ENCODE measurements at regions not wholly inside any gene's neighbourhood (a gene's known extent, or its start where the extent isn't known, plus 50 kb on each side); places are given as distances from the start of the nearest gene placed in this dataset.

GRCh38 chr20:43393052-43393451, 64.6 kb upstream of the SRSF6 start (continued):
- TF ChIP-seq AR (CRISPR knock-in tag; IDR thresholded peaks at IDR 0.05) (no peak), NFATC4 (CRISPR knock-in tag; IDR thresholded peaks at IDR 0.05) (no peak)

- H3K4me1 Mint-ChIP-seq: peaks cover 3% of the 10 kb centered on the region; the same call in 1 of the 2 replicates
- DNase-seq (ENCODE audit: low spot score) (no peak), ATAC-seq (no peak)
- H3K27ac Mint-ChIP-seq: no peak overlapping the region
- H3K4me3 Mint-ChIP-seq: no peak overlapping the region
- ChIA-PET POLR2A (no interaction called here), CTCF (interaction anchor here (1.7 kb wide), 1 partner anchor 12 kb away, joined by 4 read pairs; no protein-coding TSS in a partner anchor)
- H3K9me3 Mint-ChIP-seq: no peaks in the 10 kb centered on the region
- no peaks in the 10 kb centered on the region for H3K36me3 Mint-ChIP-seq
- TF ChIP-seq TEAD1 (CRISPR knock-in tag; IDR thresholded peaks at IDR 0.05) (no peak), ZMAT4 (CRISPR knock-in tag; IDR thresholded peaks at IDR 0.05) (no peak), AFF4 (CRISPR knock-in tag; IDR thresholded peaks at IDR 0.05; ENCODE audit: borderline replicate concordance) (no peak), E2F1 (CRISPR knock-in tag; IDR thresholded peaks at IDR 0.05) (no peak), IRF2 (CRISPR knock-in tag; IDR thresholded peaks at IDR 0.05; ENCODE audit: borderline replicate concordance, low read depth) (no peak), MAX (CRISPR knock-in tag; IDR thresholded peaks at IDR 0.05) (no peak), ERG (CRISPR knock-in tag; IDR thresholded peaks at IDR 0.05) (no peak), CREM (CRISPR knock-in tag; IDR thresholded peaks at IDR 0.05) (no peak)
- H3K27me3 Mint-ChIP-seq (ENCODE audit: low read depth): no peaks in the 10 kb centered on the region; the same call in 1 of the 2 replicates
Measured at GRCh38 chr20:43392561-43392960, 65.1 kb upstream of the SRSF6 start.

GRCh38 chr20:43389839-43390626, 67.7 kb upstream of the SRSF6 start:
- Mint-ChIP-seq H3K27me3 (ENCODE audit: low read depth) (no peaks in the 10 kb centered on the region; the same call in 1 of the 2 replicates), H3K36me3 (no peaks in the 10 kb centered on the region), H3K4me1 (peaks cover 3% of the 10 kb centered on the region; the same call in 1 of the 2 replicates), H3K27ac (no peak overlapping the region), H3K9me3 (no peaks in the 10 kb centered on the region), H3K4me3 (no peak overlapping the region)
- ChIA-PET CTCF (interaction anchor here (0.6 to 2.3 kb wide), 29 partner anchors 9 to 220 kb away, joined by 3 to 12 read pairs (median 4); partner anchors contain the start of gene PTPRT), POLR2A (no interaction called here)
- TF ChIP-seq NR2C2 (CRISPR knock-in tag; IDR thresholded peaks at IDR 0.05): no peak
- peak; percentile 95 for TF ChIP-seq CTCF (IDR thresholded peaks at IDR 0.05)
- DNase-seq (ENCODE audit: low spot score) (peak; percentile 79), ATAC-seq (peak; percentile 82)

All from WTC11 (cell line).